ENCODE measurements at regions not wholly inside any gene's neighbourhood (a gene's known extent, or its start where the extent isn't known, plus 50 kb on each side); places are given as distances from the start of the nearest gene placed in this dataset.

GRCh38 chr3:3708769-3709115, 90.5 kb upstream of the LRRN1 start:
- TF ChIP-seq CTCF (IDR thresholded peaks at IDR 0.05; ENCODE audit: borderline replicate concordance, extremely low read depth, low read length, poor library complexity, severe bottlenecking) (no peak), EZH2 (IDR thresholded peaks at IDR 0.05; ENCODE audit: borderline replicate concordance, low read depth, low read length, severe bottlenecking) (no peak)
